ENCODE measurements at regions not wholly inside any gene's neighbourhood (a gene's known extent, or its start where the extent isn't known, plus 50 kb on each side); places are given as distances from the start of the nearest gene placed in this dataset.

DNA sequence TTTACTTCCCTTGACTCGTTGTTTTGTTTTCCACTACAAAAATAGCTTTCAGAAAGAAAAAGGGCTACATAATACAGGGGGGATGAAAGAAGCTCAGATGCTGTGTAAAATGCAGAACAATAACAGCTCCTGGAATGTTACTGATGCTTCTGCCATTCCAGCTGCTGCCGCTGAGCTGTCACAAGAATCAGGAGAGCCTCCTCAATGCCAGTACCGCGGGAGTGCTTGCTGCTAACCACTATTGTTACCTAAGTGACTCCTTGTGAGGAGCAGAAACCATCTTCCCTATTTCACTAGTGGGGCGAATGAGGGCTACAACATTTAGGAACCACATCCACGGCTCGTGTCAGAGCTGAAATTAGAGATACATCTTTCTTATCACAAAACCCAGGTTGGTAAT lies 384.8 kb downstream of the GALR1 start:
- Histone ChIP-seq H3K4me3 (no peak overlapping the region), H3K27me3 (replicated peaks; ENCODE audit: insufficient read depth) (no peaks in the 10 kb centered on the region), H3K27ac (no peak overlapping the region), H3K9me3 (no peaks in the 10 kb centered on the region), H3K4me1 (ENCODE audit: control insufficient read depth in 1 of 2, low read depth in 2 of 2) (no peaks in the 10 kb centered on the region), H3K36me3 (no peaks in the 10 kb centered on the region)
- ATAC-seq (ENCODE audit: insufficient number of reproducible peaks, low FRiP score, low read depth) (no peak), DNase-seq (ENCODE audit: low spot score) (no peak)
- TF ChIP-seq CTCF (IDR thresholded peaks at IDR 0.05): no peak

- TF ChIP-seq CTCF (IDR thresholded peaks at IDR 0.05): no peak
- ATAC-seq (ENCODE audit: insufficient number of reproducible peaks, low FRiP score, low read depth) (no peak), DNase-seq (ENCODE audit: low spot score) (no peak)
- Histone ChIP-seq H3K27ac (no peak overlapping the region), H3K36me3 (no peaks in the 10 kb centered on the region), H3K4me1 (ENCODE audit: control insufficient read depth in 1 of 2, low read depth in 2 of 2) (no peaks in the 10 kb centered on the region), H3K4me3 (no peak overlapping the region), H3K9me3 (no peaks in the 10 kb centered on the region), H3K27me3 (replicated peaks; ENCODE audit: insufficient read depth) (no peaks in the 10 kb centered on the region)
Measured at GRCh38 chr18:77635451-77635850, 385.8 kb downstream of the GALR1 start.

DNA sequence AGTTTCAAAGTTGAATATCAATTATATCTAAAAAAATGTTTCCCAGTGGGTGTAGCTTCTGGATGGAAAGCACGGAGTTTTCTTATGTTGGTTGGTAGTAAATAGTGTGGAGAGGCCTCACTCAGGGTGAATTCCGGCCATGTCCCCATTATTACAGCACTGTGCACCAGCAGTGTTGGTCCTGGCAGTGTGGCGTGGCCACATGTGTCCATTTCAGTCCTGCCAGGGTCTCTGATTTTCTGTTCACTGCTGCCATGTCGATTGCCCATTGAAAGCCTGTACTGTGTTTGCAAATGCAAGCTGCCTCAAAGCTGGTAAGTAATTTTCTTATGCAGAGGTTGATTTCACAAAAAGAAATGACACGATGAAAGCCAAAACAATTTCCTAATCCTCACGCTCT lies 386.2 kb downstream of the GALR1 start:
- Histone ChIP-seq H3K4me1 (ENCODE audit: control insufficient read depth in 1 of 2, low read depth in 2 of 2) (no peaks in the 10 kb centered on the region), H3K36me3 (no peaks in the 10 kb centered on the region), H3K27ac (no peak overlapping the region), H3K4me3 (no peak overlapping the region), H3K27me3 (replicated peaks; ENCODE audit: insufficient read depth) (no peaks in the 10 kb centered on the region), H3K9me3 (no peaks in the 10 kb centered on the region)
- TF ChIP-seq CTCF (IDR thresholded peaks at IDR 0.05): no peak
- DNase-seq (ENCODE audit: low spot score) (no peak), ATAC-seq (ENCODE audit: insufficient number of reproducible peaks, low FRiP score, low read depth) (no peak)

DNA sequence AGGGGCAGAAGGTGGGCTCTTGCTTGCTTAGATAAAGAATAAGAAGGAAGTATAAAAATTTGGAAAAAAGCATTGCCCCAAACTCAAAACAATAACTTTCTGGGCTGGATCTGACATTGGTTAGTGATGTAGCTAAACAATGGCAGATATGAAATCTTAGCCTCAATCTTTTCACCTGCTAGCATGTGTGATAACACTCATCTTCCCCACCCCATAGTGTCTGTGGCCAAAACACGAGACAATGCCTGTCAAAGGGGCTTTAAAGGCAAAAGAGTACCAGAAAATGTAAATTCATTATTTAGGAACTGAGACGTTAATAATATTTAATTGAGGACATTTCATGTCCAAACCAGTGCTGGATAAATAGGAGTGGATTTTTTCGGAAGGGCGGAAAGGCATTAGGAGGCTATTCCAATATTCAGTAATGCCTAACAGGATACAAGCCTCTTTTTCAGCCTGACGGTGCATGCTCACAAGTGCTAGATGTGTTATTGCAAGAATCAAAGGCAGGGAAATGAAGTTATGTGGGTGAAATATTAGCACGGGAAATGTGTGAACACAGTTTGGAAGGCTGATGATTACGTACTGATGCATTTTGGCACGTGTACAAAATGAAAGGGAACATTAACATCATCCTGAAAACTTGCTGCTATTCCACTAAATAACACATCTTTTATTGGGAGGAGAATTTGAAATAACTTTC lies 395.7 kb downstream of the GALR1 start:
- H3K4me3 ChIP-seq: no peak overlapping the region
- DNase-seq (ENCODE audit: low spot score) (no peak), ATAC-seq (ENCODE audit: insufficient number of reproducible peaks, low FRiP score, low read depth) (no peak)
- H3K36me3 ChIP-seq: no peaks in the 10 kb centered on the region
- H3K27ac ChIP-seq: no peak overlapping the region
- TF ChIP-seq CTCF (IDR thresholded peaks at IDR 0.05): no peak
- no peaks in the 10 kb centered on the region for H3K4me1 ChIP-seq (ENCODE audit: control insufficient read depth in 1 of 2, low read depth in 2 of 2)
- H3K27me3 ChIP-seq (replicated peaks; ENCODE audit: insufficient read depth): no peaks in the 10 kb centered on the region
- H3K9me3 ChIP-seq: no peaks in the 10 kb centered on the region

DNA sequence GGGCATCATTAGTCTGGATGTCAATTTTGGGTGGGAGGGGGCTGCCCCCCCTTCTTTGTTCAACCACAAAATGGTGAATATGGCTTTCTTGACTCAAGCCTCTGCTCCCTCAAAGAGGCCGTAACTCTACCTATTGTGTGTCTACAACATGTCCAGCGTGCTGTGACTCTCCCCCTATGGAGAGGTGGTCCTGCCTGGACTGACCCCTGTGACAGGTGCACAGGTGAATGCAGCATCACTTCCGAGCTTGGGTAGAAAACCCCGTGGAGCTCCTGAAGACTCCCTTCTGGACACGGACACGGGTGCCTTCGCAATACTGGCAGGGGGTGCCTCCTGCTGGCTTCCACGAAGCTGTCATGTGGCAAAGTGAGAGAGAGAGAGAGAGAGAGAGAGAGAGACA lies 397.8 kb downstream of the GALR1 start:
- ATAC-seq (ENCODE audit: insufficient number of reproducible peaks, low FRiP score, low read depth) (no peak), DNase-seq (ENCODE audit: low spot score) (no peak)
- H3K36me3 ChIP-seq: no peaks in the 10 kb centered on the region
- H3K27ac ChIP-seq: no peak overlapping the region
- TF ChIP-seq CTCF (IDR thresholded peaks at IDR 0.05): no peak
- H3K4me1 ChIP-seq (ENCODE audit: control insufficient read depth in 1 of 2, low read depth in 2 of 2): no peaks in the 10 kb centered on the region
- H3K9me3 ChIP-seq: no peaks in the 10 kb centered on the region
- no peak overlapping the region for H3K4me3 ChIP-seq
- H3K27me3 ChIP-seq (replicated peaks; ENCODE audit: insufficient read depth): no peaks in the 10 kb centered on the region
